ENCODE measurements at regions not wholly inside any gene's neighbourhood (a gene's known extent, or its start where the extent isn't known, plus 50 kb on each side); places are given as distances from the start of the nearest gene placed in this dataset.
A peak's percentile ranks its signal among the peaks of the same experiment; 100 is the strongest.
"Not testable (repeated sequence)": the region's sequence is repeated elsewhere in the genome, so short reads cannot be mapped to it uniquely, and the experiment has no call there.

- no peak for DNase-seq (ENCODE audit: low read depth)
These were observed 78.4 kb downstream of the RNASET2 start for GRCh38 chr6:166877906-166878305.

GRCh38 chr6:166877349-166877748 is 79.0 kb downstream of the RNASET2 start:
- no peak for DNase-seq (ENCODE audit: low read depth)

GRCh38 chr6:166872531-166873009 is 83.8 kb downstream of the RNASET2 start:
- no peak for DNase-seq (ENCODE audit: low read depth)

- no peak for DNase-seq (ENCODE audit: low read depth)
These were observed 85.6 kb downstream of the RNASET2 start for GRCh38 chr6:166870602-166871208.

GRCh38 chr6:166866839-166867637 is 89.3 kb downstream of the RNASET2 start:
- DNase-seq (ENCODE audit: low read depth), result no peak

GRCh38 chr6:166864333-166864732 is 92.0 kb downstream of the RNASET2 start:
- no peak for DNase-seq (ENCODE audit: low read depth)

GRCh38 chr6:166862978-166863530 is 93.3 kb downstream of the RNASET2 start:
- DNase-seq (ENCODE audit: low read depth), result no peak

GRCh38 chr6:166862287-166862977 is 93.9 kb downstream of the RNASET2 start:
- peak; percentile 29 for DNase-seq (ENCODE audit: low read depth)

GRCh38 chr6:166861961-166862286 is 94.4 kb downstream of the RNASET2 start:
- no peak for DNase-seq (ENCODE audit: low read depth)

GRCh38 chr6:166861304-166861703 is 95.0 kb downstream of the RNASET2 start:
- no peak for DNase-seq (ENCODE audit: low read depth)

GRCh38 chr6:166860392-166860791 is 96.0 kb downstream of the RNASET2 start:
- DNase-seq (ENCODE audit: low read depth), result no peak

- DNase-seq (ENCODE audit: low read depth), result no peak
These were observed 100.9 kb downstream of the RNASET2 start for GRCh38 chr6:166855416-166855815.

- DNase-seq (ENCODE audit: low read depth), result no peak
These were observed 102.7 kb downstream of the RNASET2 start for GRCh38 chr6:166853371-166854325.

- no peak for DNase-seq (ENCODE audit: low read depth)
These were observed 103.8 kb downstream of the RNASET2 start for GRCh38 chr6:166852451-166852975.

GRCh38 chr6:166851911-166852310 is 104.4 kb downstream of the RNASET2 start:
- DNase-seq (ENCODE audit: low read depth), result no peak

GRCh38 chr6:166851426-166851825 is 104.9 kb downstream of the RNASET2 start:
- DNase-seq (ENCODE audit: low read depth), result no peak

- DNase-seq (ENCODE audit: low read depth), result no peak
These were observed 105.7 kb downstream of the RNASET2 start for GRCh38 chr6:166850677-166851076.

- DNase-seq (ENCODE audit: low read depth), result no peak
These were observed 106.6 kb downstream of the RNASET2 start for GRCh38 chr6:166849749-166850183.

GRCh38 chr6:166848979-166849748 is 107.2 kb downstream of the RNASET2 start:
- DNase-seq (ENCODE audit: low read depth), result no peak

GRCh38 chr6:166846446-166847142 is 109.8 kb downstream of the RNASET2 start:
- not testable (repeated sequence) for DNase-seq (ENCODE audit: low read depth)
